ENCODE measurements at regions not wholly inside any gene's neighbourhood (a gene's known extent, or its start where the extent isn't known, plus 50 kb on each side); places are given as distances from the start of the nearest gene placed in this dataset.

DNA sequence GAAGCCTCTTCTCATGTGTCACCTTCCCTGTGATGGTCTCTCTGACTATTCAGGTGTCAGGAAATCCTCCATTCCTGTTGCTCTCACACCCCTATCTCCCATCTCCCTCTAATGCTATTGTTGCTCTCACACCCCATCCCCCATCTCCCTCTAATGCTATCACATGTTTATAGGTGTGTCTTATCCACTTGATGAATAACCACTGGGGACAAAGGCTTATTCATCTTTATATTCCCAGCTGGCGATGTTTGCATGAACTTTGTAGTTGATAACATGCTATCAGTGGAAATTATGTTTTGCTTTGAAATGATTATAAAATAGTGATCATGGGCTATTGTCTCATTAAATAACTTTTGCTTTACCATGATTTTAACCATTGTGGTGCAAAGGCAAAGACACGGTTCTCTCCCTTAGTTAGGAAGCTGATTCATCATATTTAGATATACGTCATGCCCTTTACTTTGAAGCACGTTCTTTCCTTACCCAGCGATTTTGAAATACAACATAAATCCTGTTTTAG is 220.5 kb downstream of the PMAIP1 start (continued):
- TF ChIP-seq, protein P1, sequence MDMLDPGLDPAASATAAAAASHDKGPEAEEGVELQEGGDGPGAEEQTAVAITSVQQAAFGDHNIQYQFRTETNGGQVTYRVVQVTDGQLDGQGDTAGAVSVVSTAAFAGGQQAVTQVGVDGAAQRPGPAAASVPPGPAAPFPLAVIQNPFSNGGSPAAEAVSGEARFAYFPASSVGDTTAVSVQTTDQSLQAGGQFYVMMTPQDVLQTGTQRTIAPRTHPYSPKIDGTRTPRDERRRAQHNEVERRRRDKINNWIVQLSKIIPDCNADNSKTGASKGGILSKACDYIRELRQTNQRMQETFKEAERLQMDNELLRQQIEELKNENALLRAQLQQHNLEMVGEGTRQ (IDR thresholded peaks at IDR 0.05; ENCODE audit: low read length) = no peak
- TF ChIP-seq JUND (IDR thresholded peaks at IDR 0.05; ENCODE audit: low read length) (no peak), BCL11A (IDR thresholded peaks at IDR 0.05; ENCODE audit: low read depth in 2 of 2, low read length in 2 of 2) (no peak), POLR2A (IDR thresholded peaks at IDR 0.05; ENCODE audit: control extremely low read depth in 1 of 2, low read depth in 2 of 2, low read length in 2 of 2) (no peak), YY1 (IDR thresholded peaks at IDR 0.05; ENCODE audit: low read depth, low read length) (no peak), SRF (IDR thresholded peaks at IDR 0.05; ENCODE audit: low read depth, low read length) (no peak), KDM5A (IDR thresholded peaks at IDR 0.05; ENCODE audit: low read length) (no peak), CBX8 (IDR thresholded peaks at IDR 0.05; ENCODE audit: borderline replicate concordance, low read depth, low read length) (no peak)
- TF ChIP-seq, protein P2, sequence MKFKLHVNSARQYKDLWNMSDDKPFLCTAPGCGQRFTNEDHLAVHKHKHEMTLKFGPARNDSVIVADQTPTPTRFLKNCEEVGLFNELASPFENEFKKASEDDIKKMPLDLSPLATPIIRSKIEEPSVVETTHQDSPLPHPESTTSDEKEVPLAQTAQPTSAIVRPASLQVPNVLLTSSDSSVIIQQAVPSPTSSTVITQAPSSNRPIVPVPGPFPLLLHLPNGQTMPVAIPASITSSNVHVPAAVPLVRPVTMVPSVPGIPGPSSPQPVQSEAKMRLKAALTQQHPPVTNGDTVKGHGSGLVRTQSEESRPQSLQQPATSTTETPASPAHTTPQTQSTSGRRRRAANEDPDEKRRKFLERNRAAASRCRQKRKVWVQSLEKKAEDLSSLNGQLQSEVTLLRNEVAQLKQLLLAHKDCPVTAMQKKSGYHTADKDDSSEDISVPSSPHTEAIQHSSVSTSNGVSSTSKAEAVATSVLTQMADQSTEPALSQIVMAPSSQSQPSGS (IDR thresholded peaks at IDR 0.05; ENCODE audit: low read length) = no peak

All from H1 (cell line).